Omental fat pad (tissue), 3 donors: ENCODE measurements at regions not wholly inside any gene's neighbourhood (a gene's known extent, or its start where the extent isn't known, plus 50 kb on each side); places are given as distances from the start of the nearest gene placed in this dataset.
"Not testable (repeated sequence)": the region's sequence is repeated elsewhere in the genome, so short reads cannot be mapped to it uniquely, and the experiment has no call there.

Experiments used
- ATAC-seq: fragments of 150-250 bp; one replicate; pipeline ENCODE4 v1.9.1; 2016; ENCODE audit warnings: mild to moderate bottlenecking, moderate library complexity; ENCODE audit not compliant: low FRiP score
- DNase-seq: peaks from one replicate; pipeline ENCODE4 v3.0.0-alpha.2; 2019; ENCODE audit warnings: low spot score
- TF ChIP-seq, protein P1 (sequence below), 3 donors: fragments of 450-650 bp; IDR thresholded peaks; one replicate each; pipeline ENCODE4 v1.5.1; 2016 to 2017; ENCODE audit warnings: antibody characterized with exemption in 3 of 3, mild to moderate bottlenecking in 3 of 3, moderate library complexity in 2 of 3

DNA sequence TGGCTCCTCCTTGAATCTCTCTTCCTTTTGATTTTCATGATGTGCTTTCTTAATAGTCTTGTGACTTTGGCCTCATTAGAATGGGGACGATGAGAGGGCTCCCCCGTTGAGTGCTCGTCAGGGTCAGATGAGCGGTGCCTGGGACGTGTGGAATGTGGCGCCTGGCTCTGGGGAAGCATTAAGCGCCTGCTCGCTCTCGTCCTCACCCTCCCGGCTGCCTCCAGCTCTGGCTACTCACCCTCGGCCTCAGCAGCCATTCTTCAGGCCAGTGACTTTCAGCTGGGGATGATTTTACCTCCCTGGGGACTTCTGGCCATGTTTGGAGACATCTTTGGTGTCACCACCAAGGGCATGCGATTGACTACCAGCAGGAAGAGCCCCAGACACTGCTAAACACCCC lies 69.7 kb downstream of the RPS6KA4 start:
- TF ChIP-seq, protein P1, sequence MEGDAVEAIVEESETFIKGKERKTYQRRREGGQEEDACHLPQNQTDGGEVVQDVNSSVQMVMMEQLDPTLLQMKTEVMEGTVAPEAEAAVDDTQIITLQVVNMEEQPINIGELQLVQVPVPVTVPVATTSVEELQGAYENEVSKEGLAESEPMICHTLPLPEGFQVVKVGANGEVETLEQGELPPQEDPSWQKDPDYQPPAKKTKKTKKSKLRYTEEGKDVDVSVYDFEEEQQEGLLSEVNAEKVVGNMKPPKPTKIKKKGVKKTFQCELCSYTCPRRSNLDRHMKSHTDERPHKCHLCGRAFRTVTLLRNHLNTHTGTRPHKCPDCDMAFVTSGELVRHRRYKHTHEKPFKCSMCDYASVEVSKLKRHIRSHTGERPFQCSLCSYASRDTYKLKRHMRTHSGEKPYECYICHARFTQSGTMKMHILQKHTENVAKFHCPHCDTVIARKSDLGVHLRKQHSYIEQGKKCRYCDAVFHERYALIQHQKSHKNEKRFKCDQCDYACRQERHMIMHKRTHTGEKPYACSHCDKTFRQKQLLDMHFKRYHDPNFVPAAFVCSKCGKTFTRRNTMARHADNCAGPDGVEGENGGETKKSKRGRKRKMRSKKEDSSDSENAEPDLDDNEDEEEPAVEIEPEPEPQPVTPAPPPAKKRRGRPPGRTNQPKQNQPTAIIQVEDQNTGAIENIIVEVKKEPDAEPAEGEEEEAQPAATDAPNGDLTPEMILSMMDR (IDR thresholded peaks at IDR 0.05): no peak
- DNase-seq (no peak), ATAC-seq (no peak)

DNA sequence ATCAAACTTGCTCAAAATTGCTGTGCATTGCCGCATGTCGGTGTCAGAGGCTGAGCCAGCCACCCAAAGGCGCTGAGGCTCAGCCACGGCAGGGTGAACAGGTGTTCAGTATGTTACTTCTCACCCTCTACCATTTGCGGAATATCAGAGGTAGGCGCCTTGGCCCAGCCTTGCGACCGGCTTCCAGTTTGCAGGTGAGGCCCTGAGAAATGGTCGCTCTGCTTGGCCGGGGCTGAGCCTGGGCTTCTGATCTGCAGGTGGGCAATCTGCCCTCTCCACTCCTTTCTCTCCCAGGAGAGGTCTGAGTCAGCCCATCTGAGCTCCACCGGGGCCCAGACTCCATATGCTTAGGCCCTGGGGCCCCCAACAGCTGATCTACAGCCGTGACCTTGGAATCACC lies 71.0 kb downstream of the RPS6KA4 start:
- ATAC-seq (no peak), DNase-seq (no peak)
- TF ChIP-seq, protein P1 (IDR thresholded peaks at IDR 0.05): no peak

DNA sequence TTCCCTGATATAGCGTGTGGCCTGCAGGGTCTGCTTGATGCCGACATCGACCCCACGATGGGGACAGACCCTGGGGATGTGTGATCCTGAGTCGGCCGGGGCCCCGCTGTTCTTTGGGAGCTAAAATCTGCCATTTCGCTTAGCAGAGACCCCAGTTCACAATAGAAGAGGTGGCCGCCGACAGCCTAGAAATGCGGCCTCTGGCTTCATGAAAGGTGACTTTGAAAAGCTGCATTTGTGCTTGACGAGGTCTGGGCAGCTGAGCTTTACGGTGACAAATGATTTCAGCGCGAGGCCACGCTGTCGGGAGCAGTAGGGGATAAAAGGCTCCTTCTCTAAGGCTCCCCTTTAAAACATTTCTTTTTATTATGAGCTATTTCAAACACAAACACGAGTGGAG lies 71.7 kb downstream of the RPS6KA4 start:
- ATAC-seq (no peak), DNase-seq (no peak)

DNA sequence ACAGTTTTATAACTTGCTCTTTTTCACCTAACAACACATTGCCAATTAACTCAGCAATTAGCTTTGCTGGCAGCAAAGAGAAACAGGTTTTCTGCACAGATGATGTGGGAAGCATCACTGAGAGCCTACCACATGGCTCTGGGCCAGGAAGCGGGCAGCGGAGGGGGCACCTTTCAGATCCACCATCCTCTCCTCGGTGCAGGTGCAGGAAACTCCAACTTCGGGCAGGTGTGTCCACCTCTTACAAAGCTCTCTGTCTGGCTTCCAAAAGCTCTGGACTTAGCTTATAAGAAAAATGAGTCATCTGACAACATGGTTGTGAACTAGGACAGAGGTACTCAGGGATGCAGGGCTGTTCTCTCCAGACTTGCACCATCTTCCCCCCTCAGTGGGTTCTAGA lies 77.0 kb downstream of the RPS6KA4 start:
- TF ChIP-seq, protein P1 (IDR thresholded peaks at IDR 0.05): no peak
- ATAC-seq: no peak
- DNase-seq: no peak

More for the DNA sequence above, 71.7 kb downstream of the RPS6KA4 start:
- TF ChIP-seq, protein P1 (IDR thresholded peaks at IDR 0.05): no peak

DNA sequence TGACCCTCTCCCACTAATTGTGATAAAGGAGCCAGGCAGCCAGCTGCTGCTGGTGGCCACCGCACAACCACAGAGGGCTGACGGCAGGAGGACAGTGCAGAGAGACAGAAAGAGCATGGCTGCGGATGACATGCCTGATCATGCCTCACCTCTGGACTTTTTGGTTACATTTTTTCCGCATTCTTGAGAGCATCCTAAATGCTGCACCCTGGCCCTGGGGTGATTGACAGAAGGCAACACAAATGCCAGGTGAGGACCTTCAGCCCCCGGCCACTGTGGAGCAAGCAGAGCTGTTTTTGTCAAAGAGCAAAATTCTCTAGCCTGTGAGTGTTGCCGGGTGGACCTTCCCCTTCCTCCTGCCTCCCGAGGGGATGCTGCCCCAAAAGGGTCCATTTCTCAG lies 78.5 kb downstream of the RPS6KA4 start:
- TF ChIP-seq, protein P1 (IDR thresholded peaks at IDR 0.05): no peak
- no peak for ATAC-seq

DNA sequence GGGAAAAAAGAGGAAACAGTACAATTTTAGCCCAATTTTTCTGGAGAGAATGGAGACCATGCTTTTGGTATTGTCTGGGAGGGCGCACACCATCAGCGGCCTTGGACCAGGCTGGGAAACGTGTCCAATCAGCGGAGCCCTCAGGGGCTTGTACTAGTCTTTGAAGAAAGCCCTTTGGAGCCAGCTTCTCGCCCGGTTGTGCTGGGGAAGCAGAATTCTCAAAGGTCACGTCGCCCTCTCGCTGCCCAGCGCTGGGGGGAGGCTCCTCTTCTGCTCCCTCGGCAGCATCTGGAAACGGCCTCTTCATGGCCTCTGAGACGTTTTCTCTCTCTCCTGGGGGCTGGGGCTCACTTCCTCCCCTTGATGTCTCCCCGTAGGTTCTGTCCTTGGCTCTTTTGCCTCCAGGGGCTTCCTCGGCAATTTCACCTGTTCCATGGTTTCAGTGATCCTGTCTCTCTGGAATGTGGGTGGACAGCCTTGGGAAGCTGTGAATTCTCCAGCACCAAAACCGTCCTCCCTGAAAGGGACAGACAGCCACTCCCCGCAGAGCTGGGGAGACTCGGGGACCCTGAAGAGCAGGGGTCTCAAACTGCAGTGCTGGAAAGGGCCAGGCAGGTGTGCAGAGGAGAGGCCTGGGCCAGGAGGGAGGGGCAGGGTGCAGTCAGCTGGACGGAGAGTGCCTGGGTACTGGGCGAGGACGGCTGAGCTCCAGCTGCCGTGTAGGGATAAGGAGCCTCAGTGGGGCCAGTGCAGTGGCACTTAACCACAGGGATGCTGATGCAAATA lies 80.2 kb downstream of the RPS6KA4 start:
- no peak for DNase-seq
- TF ChIP-seq, protein P1 (IDR thresholded peaks at IDR 0.05): no peak
- ATAC-seq: no peak

More for the DNA sequence above, 78.5 kb downstream of the RPS6KA4 start:
- no peak for DNase-seq

DNA sequence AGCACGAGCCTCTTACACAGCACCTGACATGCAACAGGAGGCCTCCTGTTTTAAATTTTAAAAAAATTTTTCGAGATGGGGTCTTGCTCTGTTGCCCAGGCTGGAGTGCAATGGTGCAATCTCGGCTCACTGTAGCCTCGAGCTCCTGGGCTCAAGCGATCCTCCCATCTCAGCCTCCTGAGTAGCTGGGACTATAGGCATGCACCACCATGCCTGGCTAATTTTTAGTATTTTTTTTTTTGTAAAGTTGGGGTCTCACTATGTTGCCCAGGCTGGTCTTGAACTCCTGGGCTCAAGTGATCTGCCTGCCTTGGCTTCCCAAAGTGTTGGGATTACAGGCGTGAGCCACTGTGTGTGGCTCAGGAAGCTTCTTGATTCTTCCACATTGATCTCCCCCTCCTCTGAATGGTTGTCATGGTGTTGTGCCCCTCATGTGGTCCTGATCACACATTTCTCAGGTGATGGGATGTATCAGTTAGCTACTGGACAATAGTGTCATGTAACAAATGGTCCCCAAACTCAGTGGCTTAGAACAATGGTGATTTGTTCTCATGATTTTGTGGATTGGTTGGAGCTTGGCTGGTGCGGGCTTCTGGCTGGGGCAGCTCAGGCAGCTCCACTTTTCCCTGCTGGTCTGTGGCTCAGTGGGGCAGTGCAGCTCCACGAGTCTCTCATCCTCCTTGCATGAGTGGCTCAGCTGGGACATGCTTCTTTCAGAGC lies 81.0 kb downstream of the RPS6KA4 start:
- not testable (repeated sequence) for ATAC-seq, DNase-seq
